Aorta (tissue), 5 donors: ENCODE measurements at regions not wholly inside any gene's neighbourhood (a gene's known extent, or its start where the extent isn't known, plus 50 kb on each side); places are given as distances from the start of the nearest gene placed in this dataset.

Source experiments
- ATAC-seq: fragments of 200-7000 bp; cut with Tn5 transposase; one replicate; pipeline ENCODE4 v1.9.1; 2022; ENCODE audit warnings: moderate library complexity; ENCODE audit not compliant: low FRiP score
- DNase-seq, 2 donors: peaks; one replicate each; pipeline ENCODE4 v3.0.0-alpha.2; 2020
- H3K27ac ChIP-seq, 2 donors: one replicate each; pipeline ENCODE4 v1.5.1; 2013; ENCODE audit warnings: low read length in 2 of 2, mild to moderate bottlenecking in 2 of 2, moderate library complexity in 2 of 2, control low read depth in 1 of 2, inconsistent platforms in 1 of 2, low read depth in 1 of 2
- H3K27me3 ChIP-seq, 2 donors: one replicate each; pipeline ENCODE4 v1.6.1; 2013; ENCODE audit warnings: control low read depth in 1 of 2, low read length in 1 of 2, mild to moderate bottlenecking in 1 of 2, moderate library complexity in 1 of 2; ENCODE audit not compliant: insufficient read depth in 2 of 2, control insufficient read depth in 1 of 2
- H3K36me3 ChIP-seq, 2 donors: one replicate each; pipeline ENCODE4 v1.6.1; 2013; ENCODE audit warnings: control low read depth in 1 of 2, low read length in 1 of 2, mild to moderate bottlenecking in 1 of 2; ENCODE audit not compliant: insufficient read depth in 2 of 2, control insufficient read depth in 1 of 2
- H3K4me1 ChIP-seq, 2 donors: one replicate each; pipeline ENCODE4 v1.6.1; 2013; ENCODE audit warnings: low read length in 2 of 2, control low read depth in 1 of 2, mild to moderate bottlenecking in 1 of 2, moderate library complexity in 1 of 2; ENCODE audit not compliant: insufficient read depth in 2 of 2, control insufficient read depth in 1 of 2
- H3K4me3 ChIP-seq, 2 donors: one replicate each; pipeline ENCODE4 v1.5.1; 2013; ENCODE audit warnings: low read length in 2 of 2, control low read depth in 1 of 2, mild to moderate bottlenecking in 1 of 2
- H3K9me3 ChIP-seq: one replicate; pipeline ENCODE4 v1.6.1; 2013; ENCODE audit warnings: mild to moderate bottlenecking, low read length; ENCODE audit not compliant: control insufficient read depth
- WGBS, 2 donors: extraction: QIAGEN DNeasy Blood & Tissue Kit; methylation state at CpG; one replicate each; pipeline ENCODE4 v1.1.7; 2013; 5-methylcytosine and 5-hydroxymethylcytosine counted together
- intact Hi-C, 2 donors: fragments of 100-400 bp; cut with DNase I; formaldehyde crosslinking; loops; one replicate each; pipeline versions ENCODE4 v1.14.2 to v1.15.0; 2022
- donor health status: healthy with polysubstance abuse.
- donor health status: Bipolar disorder and iron deficiency.
- donor health status: DM: no; HTN: no; CAD: no.
- donor health status: DM: no; HTN: no; CAD: no.
- donor health status: DM: yes; HTN: yes; CAD: no.

GRCh38 chr10:4333459-4333894 lies 492.5 kb upstream of the AKR1E2 start:
- Histone ChIP-seq H3K4me3 (no peak overlapping the region), H3K4me1 (peaks cover 0 to 5% of the 10 kb centered on the region in 2 donors), H3K9me3 (no peaks in the 10 kb centered on the region), H3K27ac (no peak overlapping the region), H3K36me3 (no peaks in the 10 kb centered on the region), H3K27me3 (no peaks in the 10 kb centered on the region)
- DNase-seq (no peak), ATAC-seq (no peak)
- intact Hi-C loops = no loop called here
- WGBS, 2 donors = 92 to 94% methylated on average over 15 of the region's 15 CpGs

GRCh38 chr10:4332764-4333458 lies 493.1 kb upstream of the AKR1E2 start:
- DNase-seq (no peak), ATAC-seq (no peak)
- Histone ChIP-seq H3K27me3 (no peaks in the 10 kb centered on the region), H3K36me3 (no peaks in the 10 kb centered on the region), H3K9me3 (no peaks in the 10 kb centered on the region), H3K27ac (no peak overlapping the region), H3K4me3 (no peak overlapping the region), H3K4me1 (peaks cover 0 to 5% of the 10 kb centered on the region in 2 donors)
- intact Hi-C loops = no loop called here
- WGBS, 2 donors = 94 to 95% methylated on average over 9 of the region's 9 CpGs

GRCh38 chr10:4331150-4331549 lies 494.9 kb upstream of the AKR1E2 start:
- 63 to 72% methylated on average over 2 of the region's 2 CpGs for WGBS, 2 donors
- ATAC-seq = no peak
- Histone ChIP-seq H3K4me1 (peaks cover 0 to 5% of the 10 kb centered on the region in 2 donors), H3K4me3 (no peak overlapping the region), H3K27ac (no peak overlapping the region), H3K36me3 (no peaks in the 10 kb centered on the region), H3K27me3 (no peaks in the 10 kb centered on the region), H3K9me3 (no peaks in the 10 kb centered on the region)
- DNase-seq = no peak
- intact Hi-C loops = no loop called here

GRCh38 chr10:4330636-4331035 lies 495.4 kb upstream of the AKR1E2 start:
- Histone ChIP-seq H3K27ac (no peak overlapping the region), H3K4me1 (peaks cover 0 to 5% of the 10 kb centered on the region in 2 donors), H3K9me3 (no peaks in the 10 kb centered on the region), H3K4me3 (no peak overlapping the region), H3K27me3 (no peaks in the 10 kb centered on the region), H3K36me3 (no peaks in the 10 kb centered on the region)
- ATAC-seq (no peak), DNase-seq (no peak)
- 88 to 93% methylated on average over 3 of the region's 3 CpGs for WGBS, 2 donors
- intact Hi-C loops = no loop called here

GRCh38 chr10:4329225-4329624 lies 496.8 kb upstream of the AKR1E2 start:
- ATAC-seq (no peak), DNase-seq (no peak)
- Histone ChIP-seq H3K4me3 (no peak overlapping the region), H3K9me3 (no peaks in the 10 kb centered on the region), H3K27me3 (no peaks in the 10 kb centered on the region), H3K36me3 (no peaks in the 10 kb centered on the region), H3K4me1 (peaks cover 3 to 6% of the 10 kb centered on the region in 2 donors), H3K27ac (peak overlapping the region in 1 of 2 donors; percentile 19)
- intact Hi-C loops = no loop called here
- WGBS, 2 donors = 69 to 73% methylated on average over 3 of the region's 3 CpGs

- WGBS, 2 donors = 94 to 95% methylated on average over 5 of the region's 5 CpGs
- no peaks in the 10 kb centered on the region for H3K36me3 ChIP-seq
- H3K27ac ChIP-seq = no peak overlapping the region
- H3K9me3 ChIP-seq = no peaks in the 10 kb centered on the region
- H3K4me3 ChIP-seq = no peak overlapping the region
- no peaks in the 10 kb centered on the region for H3K27me3 ChIP-seq
- peaks cover 3 to 6% of the 10 kb centered on the region in 2 donors for H3K4me1 ChIP-seq
- no peak for DNase-seq
- intact Hi-C loops = no loop called here
- no peak for ATAC-seq
Measured at GRCh38 chr10:4326647-4327046, 499.4 kb upstream of the AKR1E2 start.

GRCh38 chr10:4319870-4320367 lies 506.1 kb upstream of the AKR1E2 start:
- no peak for DNase-seq
- 94% methylated on average over 8 of the region's 8 CpGs for WGBS, 2 donors
- Histone ChIP-seq H3K27ac (no peak overlapping the region), H3K4me3 (no peak overlapping the region), H3K36me3 (no peaks in the 10 kb centered on the region), H3K4me1 (peaks cover 3 to 5% of the 10 kb centered on the region in 2 donors), H3K27me3 (no peaks in the 10 kb centered on the region), H3K9me3 (no peaks in the 10 kb centered on the region)
- no peak for ATAC-seq
- intact Hi-C loops = no loop called here

GRCh38 chr10:4316161-4316810 lies 509.7 kb upstream of the AKR1E2 start:
- Histone ChIP-seq H3K36me3 (no peaks in the 10 kb centered on the region), H3K27me3 (no peaks in the 10 kb centered on the region), H3K4me3 (no peak overlapping the region), H3K27ac (no peak overlapping the region), H3K4me1 (no peaks in the 10 kb centered on the region), H3K9me3 (no peaks in the 10 kb centered on the region)
- 62 to 66% methylated on average over 13 of the region's 13 CpGs for WGBS, 2 donors
- DNase-seq (peak; percentile 68 to 76), ATAC-seq (peak; percentile 70)
- intact Hi-C loops = no loop called here

- 2 to 12% methylated on average over 4 of the region's 4 CpGs for WGBS, 2 donors
Measured at GRCh38 chr10:4315551-4315950, 510.5 kb upstream of the AKR1E2 start.

More at GRCh38 chr10:4315551-4315950, 510.5 kb upstream of the AKR1E2 start:
- Histone ChIP-seq H3K4me1 (no peaks in the 10 kb centered on the region), H3K27ac (no peak overlapping the region), H3K9me3 (no peaks in the 10 kb centered on the region), H3K27me3 (no peaks in the 10 kb centered on the region), H3K4me3 (no peak overlapping the region), H3K36me3 (no peaks in the 10 kb centered on the region)
- no peak for DNase-seq
- peak; percentile 70 for ATAC-seq
- intact Hi-C loops = no loop called here
